Inferior parietal cortex (tissue), 1 donor: ENCODE measurements at regions not wholly inside any gene's neighbourhood (a gene's known extent, or its start where the extent isn't known, plus 50 kb on each side); places are given as distances from the start of the nearest gene placed in this dataset.

Experiments
- DNase-seq: peaks from one replicate; pipeline ENCODE4 v3.0.0-alpha.2; 2016; ENCODE audit errors: extremely low spot score

GRCh38 chr10:10544890-10545289 lies 472.8 kb upstream of the CELF2 start:
- DNase-seq, result no peak

GRCh38 chr10:10545771-10546170 lies 471.9 kb upstream of the CELF2 start:
- DNase-seq, result no peak

GRCh38 chr10:10551596-10552301 lies 465.9 kb upstream of the CELF2 start:
- DNase-seq, result no peak

GRCh38 chr10:10552948-10553347 lies 464.7 kb upstream of the CELF2 start:
- DNase-seq, result no peak

GRCh38 chr10:10564081-10564794 lies 453.4 kb upstream of the CELF2 start:
- no peak for DNase-seq

GRCh38 chr10:10576937-10577336 lies 440.7 kb upstream of the CELF2 start:
- no peak for DNase-seq

GRCh38 chr10:10579709-10580108 lies 438.0 kb upstream of the CELF2 start:
- DNase-seq, result no peak

GRCh38 chr10:10584161-10584560 lies 433.5 kb upstream of the CELF2 start:
- no peak for DNase-seq

GRCh38 chr10:10587744-10588393 lies 429.8 kb upstream of the CELF2 start:
- no peak for DNase-seq

- no peak for DNase-seq
These were observed 427.9 kb upstream of the CELF2 start for GRCh38 chr10:10589540-10590303.

- no peak for DNase-seq
These were observed 425.8 kb upstream of the CELF2 start for GRCh38 chr10:10591715-10592341.

- no peak for DNase-seq
These were observed 421.4 kb upstream of the CELF2 start for GRCh38 chr10:10596256-10596655.

GRCh38 chr10:10598297-10598696 lies 419.4 kb upstream of the CELF2 start:
- no peak for DNase-seq

- no peak for DNase-seq
These were observed 417.7 kb upstream of the CELF2 start for GRCh38 chr10:10600004-10600403.

GRCh38 chr10:10605551-10606081 lies 412.1 kb upstream of the CELF2 start:
- DNase-seq, result no peak

- peak; percentile 73 for DNase-seq
These were observed 408.2 kb upstream of the CELF2 start for GRCh38 chr10:10609379-10609955.

GRCh38 chr10:10610171-10610570 lies 407.5 kb upstream of the CELF2 start:
- DNase-seq, result no peak

GRCh38 chr10:10612151-10612550 lies 405.5 kb upstream of the CELF2 start:
- no peak for DNase-seq

- no peak for DNase-seq
These were observed 403.9 kb upstream of the CELF2 start for GRCh38 chr10:10613656-10614244.

- no peak for DNase-seq
These were observed 400.0 kb upstream of the CELF2 start for GRCh38 chr10:10617686-10618085.

- no peak for DNase-seq
These were observed 399.5 kb upstream of the CELF2 start for GRCh38 chr10:10618139-10618538.
